Calu3 (cell line): ENCODE measurements at regions not wholly inside any gene's neighbourhood (a gene's known extent, or its start where the extent isn't known, plus 50 kb on each side); places are given as distances from the start of the nearest gene placed in this dataset.

Experiments used
- BruUV-seq: library from RNA; stranded (reverse); fragments of 400-500 nt; replicated peaks from 2 replicates; lab custom pipeline; 2021; lab: Mats Ljungman, UMichigan
- CTCF ChIA-PET: fragments of 300-600 bp; sonication (Branson Sonifier 250); formaldehyde crosslinking; loops from one replicate; lab custom pipeline; 2022; ENCODE audit warnings: antibody characterized with exemption; lab: Charles Lee
- DNase-seq: peaks from one replicate; pipeline ENCODE4 v3.0.0; 2022
- H3K27ac Mint-ChIP-seq: one replicate; pipeline ENCODE4 v1.8.0; 2022; ENCODE audit warnings: mixed read lengths; ENCODE audit not compliant: unreplicated experiment
- H3K27me3 Mint-ChIP-seq: one replicate; pipeline ENCODE4 v1.8.0; 2022; ENCODE audit warnings: mixed read lengths; ENCODE audit not compliant: unreplicated experiment
- H3K36me3 Mint-ChIP-seq: one replicate; pipeline ENCODE4 v1.8.0; 2022; ENCODE audit warnings: mild to moderate bottlenecking, moderate library complexity, mixed read lengths; ENCODE audit not compliant: insufficient read depth, unreplicated experiment
- H3K4me1 Mint-ChIP-seq: one replicate; pipeline ENCODE4 v1.8.0; 2022; ENCODE audit warnings: mild to moderate bottlenecking, low read depth, mixed read lengths; ENCODE audit not compliant: unreplicated experiment
- H3K4me3 Mint-ChIP-seq: one replicate; pipeline ENCODE4 v1.8.0; 2022; ENCODE audit warnings: mild to moderate bottlenecking, low read depth, moderate library complexity, mixed read lengths; ENCODE audit not compliant: unreplicated experiment
- H3K9me3 Mint-ChIP-seq: one replicate; pipeline ENCODE4 v1.8.0; 2022; ENCODE audit warnings: low read depth, mixed read lengths; ENCODE audit not compliant: unreplicated experiment
- CTCF ChIP-seq: fragments of 200-600 bp; IDR thresholded peaks from one replicate; pipeline ENCODE4 v1.8.0; 2022; ENCODE audit warnings: antibody characterized with exemption; ENCODE audit not compliant: unreplicated experiment
- intact Hi-C: fragments of 100-400 bp; cut with micrococcal nuclease; formaldehyde crosslinking; loops from one replicate; pipeline ENCODE4 v1.10.0; 2022; ENCODE audit not compliant: unreplicated experiment

DNA sequence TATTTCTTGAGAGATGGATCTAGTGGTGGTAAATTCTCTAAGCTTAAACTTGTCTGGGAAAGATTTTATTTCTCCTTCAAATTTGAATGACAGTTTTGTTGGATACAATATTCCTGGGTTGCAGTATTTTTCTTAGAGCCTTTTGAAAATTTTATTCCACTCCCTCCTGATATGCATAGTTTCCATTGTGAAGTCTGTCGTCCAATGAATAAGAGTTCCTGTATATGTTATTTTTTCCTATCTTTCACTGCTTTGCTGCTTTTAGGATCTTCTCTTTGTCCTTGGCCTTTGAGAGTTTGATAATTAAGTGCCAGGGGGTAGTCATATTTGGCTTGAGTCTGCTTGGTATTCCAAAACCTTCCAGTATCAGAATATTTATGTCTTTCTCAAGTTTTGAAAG, 1156.4 kb upstream of the AGA start:
- H3K4me1 Mint-ChIP-seq = no peaks in the 10 kb centered on the region
- DNase-seq = no peak
- no peaks in the 10 kb centered on the region for H3K9me3 Mint-ChIP-seq
- H3K27me3 Mint-ChIP-seq = no peaks in the 10 kb centered on the region
- H3K36me3 Mint-ChIP-seq = no peaks in the 10 kb centered on the region
- CTCF ChIA-PET = interaction anchor here (1.2 kb wide), 1 partner anchor 709 kb away, joined by 3 read pairs; no protein-coding TSS in a partner anchor
- H3K27ac Mint-ChIP-seq = no peak overlapping the region
- intact Hi-C loops = loop anchor here (2.0 kb wide), 1 partner anchor 708 kb away; no protein-coding TSS in a partner anchor
- H3K4me3 Mint-ChIP-seq = no peak overlapping the region
- BruUV-seq = no TSS peak
- no peak for TF ChIP-seq CTCF

DNA sequence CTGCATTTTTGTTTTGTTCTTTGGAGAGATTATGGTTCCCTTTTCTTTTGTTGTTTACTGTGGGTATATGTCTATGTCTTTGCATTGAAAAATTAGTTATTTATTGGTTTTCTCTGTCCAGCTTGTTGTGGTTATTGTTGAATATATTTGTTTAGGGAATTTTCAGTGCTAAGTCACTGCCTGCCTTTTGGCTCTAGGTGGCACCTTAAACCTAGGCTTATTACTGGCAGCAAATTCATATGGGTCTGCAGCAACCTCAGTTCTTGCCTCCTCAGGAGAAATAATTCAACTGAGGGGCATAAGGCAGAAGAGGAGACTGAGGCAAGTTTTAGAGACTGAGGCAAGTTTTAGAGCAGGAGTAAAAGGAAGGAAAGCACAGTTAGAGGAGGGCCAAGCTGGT, 1157.3 kb upstream of the AGA start:
- peak; percentile 1 for DNase-seq
- Mint-ChIP-seq H3K9me3 (no peaks in the 10 kb centered on the region), H3K4me3 (no peak overlapping the region), H3K36me3 (no peaks in the 10 kb centered on the region), H3K27me3 (no peaks in the 10 kb centered on the region), H3K4me1 (no peaks in the 10 kb centered on the region), H3K27ac (no peak overlapping the region)
- no peak for TF ChIP-seq CTCF
- BruUV-seq = no TSS peak
- intact Hi-C loops = loop anchor here (2.0 kb wide), 1 partner anchor 707 kb away; no protein-coding TSS in a partner anchor
- CTCF ChIA-PET = interaction anchor here (1.2 kb wide), 1 partner anchor 708 kb away, joined by 3 read pairs; no protein-coding TSS in a partner anchor

DNA sequence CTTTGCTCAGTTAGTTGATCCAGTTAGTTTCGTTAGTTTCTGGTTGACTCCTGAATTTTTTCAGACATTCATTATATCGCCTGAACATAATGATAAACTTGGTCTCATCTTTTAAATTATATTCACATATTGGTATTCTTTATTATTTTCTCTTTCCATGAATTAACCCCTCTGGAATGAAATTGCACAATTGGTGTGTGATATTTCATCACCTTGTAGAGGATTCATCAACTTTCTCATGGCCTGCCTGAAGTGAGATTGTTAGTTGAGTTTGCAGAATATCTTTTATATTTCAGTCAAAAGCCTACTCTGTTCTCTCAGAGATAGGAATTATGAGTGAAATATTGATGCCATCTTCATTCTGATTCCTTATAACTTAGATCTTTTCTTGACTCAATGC, 1160.6 kb upstream of the AGA start:
- H3K9me3 Mint-ChIP-seq = no peaks in the 10 kb centered on the region
- H3K27me3 Mint-ChIP-seq = no peaks in the 10 kb centered on the region
- no peak for TF ChIP-seq CTCF
- no TSS peak for BruUV-seq
- H3K27ac Mint-ChIP-seq = no peak overlapping the region
- no peak for DNase-seq
- H3K36me3 Mint-ChIP-seq = no peaks in the 10 kb centered on the region
- intact Hi-C loops = no loop called here
- H3K4me3 Mint-ChIP-seq = no peak overlapping the region
- CTCF ChIA-PET = no interaction called here
- H3K4me1 Mint-ChIP-seq = no peaks in the 10 kb centered on the region

GRCh38 chr4:178611062-178611461, 1168.8 kb upstream of the AGA start:
- Mint-ChIP-seq H3K27me3 (no peaks in the 10 kb centered on the region), H3K36me3 (no peaks in the 10 kb centered on the region), H3K9me3 (no peaks in the 10 kb centered on the region), H3K27ac (no peak overlapping the region), H3K4me3 (no peak overlapping the region), H3K4me1 (no peaks in the 10 kb centered on the region)
- no TSS peak for BruUV-seq
- TF ChIP-seq CTCF = no peak
- no peak for DNase-seq
- intact Hi-C loops = no loop called here
- CTCF ChIA-PET = no interaction called here
